HCT116 (cell line): ENCODE measurements at regions not wholly inside any gene's neighbourhood (a gene's known extent, or its start where the extent isn't known, plus 50 kb on each side); places are given as distances from the start of the nearest gene placed in this dataset.

ENCODE experiments used
- ATAC-seq: fragments of 200-7000 bp; cut with Tn5 transposase; 2 replicates; pipeline ENCODE4 v1.9.1; 2020; ENCODE audit warnings: mild to moderate bottlenecking, moderate library complexity
- BruUV-seq: library from RNA; stranded (reverse); fragments of 400-500 nt; replicated peaks from 2 replicates; lab custom pipeline; 2021; lab: Mats Ljungman, UMichigan
- CTCF ChIA-PET: fragments of 300-600 bp; sonication (Branson Sonifier 250); formaldehyde crosslinking; loops from one replicate; lab custom pipeline; 2021; ENCODE audit warnings: antibody characterized with exemption; lab: Charles Lee
- POLR2A ChIA-PET: fragments of 300-600, 350-600 bp; sonication (Branson Sonifier 250); formaldehyde crosslinking; loops from one replicate; lab custom pipeline; 2021; ENCODE audit warnings: antibody characterized with exemption; lab: Charles Lee
- RAD21 ChIA-PET, 2 experiments: fragments of 300-600 bp; sonication (Branson Sonifier 250); formaldehyde crosslinking; loops; one replicate each; lab custom pipeline; 2023; ENCODE audit warnings: low total read pairs in 2 of 2; ENCODE audit not compliant: uncharacterized antibody in 2 of 2, unreplicated experiment in 2 of 2, low non-redundant PET in 1 of 2; lab: Charles Lee
- DNase-seq: peaks from one replicate; pipeline ENCODE4 v3.0.0-alpha.2; 2010; ENCODE audit warnings: low read depth, low spot score
- H2AFZ ChIP-seq: fragments of 200-600 bp; shearing (Covaris generic), sonication (generic); 2 replicates; pipeline ENCODE4 v1.6.1; 2017; ENCODE audit warnings: low read depth, mixed run types, mixed read lengths, antibody characterized with exemption, low read length; ENCODE audit not compliant: poor library complexity, severe bottlenecking
- H3K27ac ChIP-seq: 2 replicates; pipeline ENCODE4 v1.5.1; 2012; ENCODE audit warnings: low read depth, low read length
- H3K27me3 ChIP-seq: fragments of 200-600 bp; sonication (generic); 2 replicates; pipeline ENCODE4 v1.6.1; 2016; ENCODE audit warnings: mixed run types, low read length, mixed read lengths; ENCODE audit not compliant: insufficient read depth
- H3K36me3 ChIP-seq, 2 experiments: fragments of 200-500 bp in 1 of 2; fragments of 200-600 bp in 1 of 2; sonication (Bioruptor generic) in 1 of 2; sonication (generic) in 1 of 2; 2 replicates each; pipeline versions ENCODE4 v1.5.1 to v1.6.1; 2014 to 2016; ENCODE audit warnings: low read length in 2 of 2, inconsistent platforms in 1 of 2, mixed read lengths in 1 of 2, mixed run types in 1 of 2; ENCODE audit not compliant: insufficient read depth in 2 of 2, control insufficient read depth in 1 of 2
- H3K4me1 ChIP-seq, 2 experiments: fragments of 200-600 bp in 1 of 2; sonication (generic) in 1 of 2; 2 replicates each; pipeline versions ENCODE4 v1.5.1 to v1.6.1; 2012 to 2017; ENCODE audit warnings: low read length in 2 of 2, inconsistent platforms in 1 of 2, mild to moderate bottlenecking in 1 of 2, mixed read lengths in 1 of 2, mixed run types in 1 of 2, moderate library complexity in 1 of 2; ENCODE audit not compliant: insufficient read depth in 2 of 2, control insufficient read depth in 1 of 2
- H3K4me2 ChIP-seq: fragments of 200-600 bp; sonication (generic); 2 replicates; pipeline ENCODE4 v1.6.1; 2017; ENCODE audit warnings: mixed run types, low read length, mixed read lengths
- H3K4me3 ChIP-seq, 2 experiments: fragments of 200-600 bp in 1 of 2; sonication (generic) in 1 of 2; replicated peaks in 1 of 2; 2 replicates each; pipeline ENCODE4 v1.5.1; 2011 to 2016; ENCODE audit warnings: low read length in 2 of 2, control low read depth in 1 of 2, low read depth in 1 of 2, mild to moderate bottlenecking in 1 of 2, mixed read lengths in 1 of 2, mixed run types in 1 of 2
- H3K79me2 ChIP-seq: fragments of 200-600 bp; sonication (generic); 2 replicates; pipeline ENCODE4 v1.6.1; 2017; ENCODE audit warnings: mild to moderate bottlenecking, mixed run types, low read length, moderate library complexity, mixed read lengths; ENCODE audit not compliant: insufficient read depth
- H3K9ac ChIP-seq: fragments of 200-600 bp; sonication (generic); 2 replicates; pipeline ENCODE4 v1.6.1; 2016; ENCODE audit warnings: low read length, mixed read lengths
- H3K9me2 ChIP-seq: fragments of 200-600 bp; sonication (generic), shearing (Covaris generic); 2 replicates; pipeline ENCODE4 v1.6.1; 2017; ENCODE audit warnings: mixed run types, mild to moderate bottlenecking, moderate library complexity; ENCODE audit not compliant: insufficient read depth
- H3K9me3 ChIP-seq, 2 experiments: fragments of 200-500 bp in 1 of 2; fragments of 200-600 bp in 1 of 2; sonication (Bioruptor generic) in 1 of 2; sonication (generic) in 1 of 2; 2 replicates each; pipeline ENCODE4 v1.6.1; 2014 to 2017; ENCODE audit warnings: low read length in 2 of 2, mixed read lengths in 2 of 2, inconsistent platforms in 1 of 2, low read depth in 1 of 2, mild to moderate bottlenecking in 1 of 2, mixed run types in 1 of 2, moderate library complexity in 1 of 2; ENCODE audit not compliant: control insufficient read depth in 1 of 2, insufficient read depth in 1 of 2
- H4K20me1 ChIP-seq: fragments of 200-600 bp; sonication (generic), shearing (Covaris generic); 2 replicates; pipeline ENCODE4 v1.6.1; 2017; ENCODE audit warnings: mixed run types, mild to moderate bottlenecking, moderate library complexity; ENCODE audit not compliant: insufficient read depth
- CBX3 ChIP-seq: IDR thresholded peaks from 2 replicates; pipeline ENCODE4 v1.6.1; 2012; ENCODE audit warnings: low read depth
- CEBPB ChIP-seq: IDR thresholded peaks from 2 replicates; pipeline ENCODE4 v1.6.1; 2012; ENCODE audit warnings: low read depth
- CTCF ChIP-seq, 3 experiments: fragments of 200-600 bp in 1 of 3; sonication (generic) in 1 of 3; IDR thresholded peaks in 2 of 3; conservative IDR thresholded peaks in 1 of 3; 2 replicates each; pipeline ENCODE4 v1.5.1; 2012 to 2017; ENCODE audit warnings: low read depth in 2 of 3, low read length in 2 of 3, antibody characterized with exemption in 1 of 3, borderline replicate concordance in 1 of 3, control low read depth in 1 of 3, mild to moderate bottlenecking in 1 of 3, mixed read lengths in 1 of 3, mixed run types in 1 of 3, moderate library complexity in 1 of 3; ENCODE audit not compliant: insufficient read depth in 1 of 3
- EGR1 ChIP-seq: IDR thresholded peaks from 2 replicates; pipeline ENCODE4 v1.6.1; 2012; ENCODE audit warnings: low read depth
- EZH2 ChIP-seq: fragments of 200-600 bp; sonication (generic); IDR thresholded peaks from 2 replicates; pipeline ENCODE4 v1.6.1; 2017; ENCODE audit warnings: antibody characterized with exemption, mixed run types
- FOSL1 ChIP-seq: IDR thresholded peaks from 2 replicates; pipeline ENCODE4 v1.6.1; 2012; ENCODE audit warnings: low read depth
- JUND ChIP-seq: IDR thresholded peaks from 2 replicates; pipeline ENCODE4 v1.6.1; 2012
- MAX ChIP-seq: IDR thresholded peaks from 2 replicates; pipeline ENCODE4 v1.6.1; 2012
- POLR2A ChIP-seq: IDR thresholded peaks from 2 replicates; pipeline ENCODE4 v1.7.0; 2011; ENCODE audit warnings: borderline replicate concordance; ENCODE audit not compliant: insufficient read depth, insufficient read length; ENCODE audit errors: extremely low read depth
- POLR2AphosphoS5 ChIP-seq: IDR thresholded peaks from 2 replicates; pipeline ENCODE4 v1.6.1; 2011; ENCODE audit warnings: mild to moderate bottlenecking, low read depth, low read length, moderate library complexity
- RAD21 ChIP-seq: IDR thresholded peaks from 2 replicates; pipeline ENCODE4 v1.6.1; 2012; ENCODE audit warnings: low read depth, mild to moderate bottlenecking
- REST ChIP-seq: IDR thresholded peaks from 2 replicates; pipeline ENCODE4 v1.6.1; 2012; ENCODE audit warnings: low read depth
- SIN3A ChIP-seq: IDR thresholded peaks from 2 replicates; pipeline ENCODE4 v1.6.1; 2012; ENCODE audit warnings: low read depth
- SP1 ChIP-seq: IDR thresholded peaks from 2 replicates; pipeline ENCODE4 v1.6.1; 2012; ENCODE audit warnings: low read depth
- TCF7L2 ChIP-seq: IDR thresholded peaks from 2 replicates; pipeline ENCODE4 v1.7.0; 2011; ENCODE audit warnings: borderline replicate concordance, inconsistent platforms; ENCODE audit not compliant: insufficient read depth, insufficient read length; ENCODE audit errors: extremely low read depth
- YY1 ChIP-seq: IDR thresholded peaks from 2 replicates; pipeline ENCODE4 v1.6.1; 2011; ENCODE audit warnings: low read length, low read depth, moderate library complexity, mild to moderate bottlenecking; ENCODE audit not compliant: insufficient replicate concordance; ENCODE audit errors: extremely low read depth
- ZBTB33 ChIP-seq: IDR thresholded peaks from 2 replicates; pipeline ENCODE4 v1.6.1; 2011; ENCODE audit warnings: mild to moderate bottlenecking, low read length, moderate library complexity; ENCODE audit not compliant: insufficient replicate concordance; ENCODE audit errors: extremely low read depth
- ZNF274 ChIP-seq: fragments of 200-500 bp; sonication (Bioruptor generic); IDR thresholded peaks from 2 replicates; pipeline ENCODE4 v1.6.1; 2014; ENCODE audit warnings: mild to moderate bottlenecking, low read depth, low read length, inconsistent platforms
- intact Hi-C: fragments of 100-400 bp; cut with micrococcal nuclease; formaldehyde crosslinking; loops from 2 replicates; pipeline ENCODE4 v1.10.0; 2022

GRCh38 chr11:92572559-92572958 is 347.9 kb downstream of the FAT3 start:
- intact Hi-C loops, result no loop called here
- Histone ChIP-seq H3K27ac (no peak overlapping the region), H3K36me3 (no peaks in the 10 kb centered on the region), H3K9ac (no peak overlapping the region), H4K20me1 (no peaks in the 10 kb centered on the region), H3K9me2 (no peaks in the 10 kb centered on the region), H3K9me3 (peaks cover 0 to 3% of the 10 kb centered on the region in 2 experiments; a peak in 2 of 4 replicates), H3K4me1 (no peaks in the 10 kb centered on the region), H3K79me2 (no peaks in the 10 kb centered on the region), H2AFZ (no peak overlapping the region), H3K4me2 (no peak overlapping the region), H3K4me3 (no peak overlapping the region), H3K27me3 (no peaks in the 10 kb centered on the region)
- ATAC-seq (no peak), DNase-seq (no peak)
- no TSS peak for BruUV-seq
- ChIA-PET CTCF (no interaction called here), POLR2A (no interaction called here), RAD21 (no interaction called here)
- no peak for TF ChIP-seq POLR2A
- no peak for TF ChIP-seq MAX
- TF ChIP-seq ZBTB33, result no peak
- no peak for TF ChIP-seq YY1
- TF ChIP-seq CEBPB, result no peak
- no peak for TF ChIP-seq EZH2
- no peak for TF ChIP-seq SIN3A
- no peak for TF ChIP-seq FOSL1
- TF ChIP-seq RAD21, result no peak
- no peak for TF ChIP-seq POLR2AphosphoS5
- TF ChIP-seq REST, result no peak
- TF ChIP-seq SP1, result no peak
- TF ChIP-seq CBX3, result no peak
- no peak for TF ChIP-seq TCF7L2
- TF ChIP-seq EGR1, result no peak
- TF ChIP-seq CTCF (IDR thresholded peaks at IDR 0.05 in 2 of 3, conservative IDR thresholded peaks at IDR 0.05 in 1 of 3; ENCODE audit: borderline replicate concordance in 1 of 3, insufficient read depth in 1 of 3, low read depth in 2 of 3, low read length in 2 of 3), result no peak
- TF ChIP-seq ZNF274, result no peak
- no peak for TF ChIP-seq JUND
